ENCODE measurements at regions not wholly inside any gene's neighbourhood (a gene's known extent, or its start where the extent isn't known, plus 50 kb on each side); places are given as distances from the start of the nearest gene placed in this dataset.

- no peak for DNase-seq
- intact Hi-C loops (cut with DNase I) = no loop called here
Observed at GRCh38 chr13:31675440-31675953, 63.8 kb upstream of the RXFP2 start.

GRCh38 chr13:31681133-31681532, 58.2 kb upstream of the RXFP2 start:
- no peaks in the 10 kb centered on the region for H3K36me3 ChIP-seq

More at GRCh38 chr13:31675440-31675953, 63.8 kb upstream of the RXFP2 start:
- H3K4me3 ChIP-seq = no peak overlapping the region
- no peaks in the 10 kb centered on the region for H3K9me3 ChIP-seq
- TF ChIP-seq CTCF (IDR thresholded peaks at IDR 0.05) = no peak
- H3K9ac ChIP-seq (ENCODE audit: low read depth in 2 of 2, low read length in 2 of 2) = no peak overlapping the region
- H3K4me1 ChIP-seq = no peaks in the 10 kb centered on the region
- no peaks in the 10 kb centered on the region for H3K27me3 ChIP-seq
- H3K27ac ChIP-seq = no peak overlapping the region
- H3K36me3 ChIP-seq = no peaks in the 10 kb centered on the region

GRCh38 chr13:31684466-31684865, 54.9 kb upstream of the RXFP2 start:
- Histone ChIP-seq H3K4me1 (no peaks in the 10 kb centered on the region), H3K9ac (ENCODE audit: low read depth in 2 of 2, low read length in 2 of 2) (no peak overlapping the region), H3K27me3 (no peaks in the 10 kb centered on the region), H3K36me3 (no peaks in the 10 kb centered on the region), H3K27ac (no peak overlapping the region), H3K4me3 (no peak overlapping the region), H3K9me3 (no peaks in the 10 kb centered on the region)
- intact Hi-C loops (cut with DNase I) = no loop called here
- TF ChIP-seq CTCF (IDR thresholded peaks at IDR 0.05) = no peak
- DNase-seq = no peak

More at GRCh38 chr13:31681133-31681532, 58.2 kb upstream of the RXFP2 start:
- Histone ChIP-seq H3K27ac (no peak overlapping the region), H3K4me1 (no peaks in the 10 kb centered on the region), H3K9me3 (no peaks in the 10 kb centered on the region), H3K4me3 (no peak overlapping the region), H3K27me3 (no peaks in the 10 kb centered on the region), H3K9ac (ENCODE audit: low read depth in 2 of 2, low read length in 2 of 2) (no peak overlapping the region)
- TF ChIP-seq CTCF (IDR thresholded peaks at IDR 0.05) = no peak
- DNase-seq = no peak
- intact Hi-C loops (cut with DNase I) = no loop called here

GRCh38 chr13:31686670-31687425, 52.5 kb upstream of the RXFP2 start:
- Histone ChIP-seq H3K9me3 (no peaks in the 10 kb centered on the region), H3K27ac (no peak overlapping the region), H3K4me1 (no peaks in the 10 kb centered on the region), H3K27me3 (no peaks in the 10 kb centered on the region), H3K4me3 (no peak overlapping the region), H3K36me3 (no peaks in the 10 kb centered on the region), H3K9ac (ENCODE audit: low read depth in 2 of 2, low read length in 2 of 2) (no peak overlapping the region)
- no peak for TF ChIP-seq CTCF (IDR thresholded peaks at IDR 0.05)
- intact Hi-C loops (cut with DNase I) = no loop called here
- DNase-seq = no peak

All from colonic mucosa (tissue), 4 donors.